ENCODE measurements at regions not wholly inside any gene's neighbourhood (a gene's known extent, or its start where the extent isn't known, plus 50 kb on each side); places are given as distances from the start of the nearest gene placed in this dataset.

GRCh38 chr11:81579339-81579738, 1154.3 kb downstream of the FAM181B start:
- no CpG with 5 or more reads among the region's 2 CpGs for WGBS, 2 donors (ENCODE audit: extremely low coverage in 2 of 2, insufficient read length in 2 of 2, insufficient replicate concordance in 1 of 2)
- no peak overlapping the region for H3K14ac ChIP-seq (ENCODE audit: low read length)

GRCh38 chr11:81578571-81578970, 1155.1 kb downstream of the FAM181B start:
- Histone ChIP-seq H3K27ac (replicated peaks; ENCODE audit: low read length) (no peak overlapping the region), H3K14ac (ENCODE audit: low read length) (no peak overlapping the region), H2BK120ac (ENCODE audit: low read depth, low read length) (no peak overlapping the region), H3K27me3 (ENCODE audit: control insufficient read depth in 3 of 3, insufficient read depth in 3 of 3, low read depth in 1 of 3, low read length in 3 of 3) (no peaks in the 10 kb centered on the region), H4K91ac (ENCODE audit: low read depth, low read length, poor library complexity) (no peak overlapping the region), H2AFZ (ENCODE audit: low read length) (no peak overlapping the region), H4K8ac (ENCODE audit: low read depth, low read length) (no peak overlapping the region), H2BK5ac (ENCODE audit: low read length) (no peak overlapping the region), H3K9me3 (replicated peaks in 1 of 2; ENCODE audit: control insufficient read depth in 2 of 2, insufficient read depth in 1 of 2, low read depth in 1 of 2, low read length in 2 of 2) (no peaks in the 10 kb centered on the region), H3K79me1 (ENCODE audit: low read depth, low read length) (no peaks in the 10 kb centered on the region), H3K4me2 (ENCODE audit: insufficient read depth, low read length, poor library complexity, severe bottlenecking) (no peak overlapping the region), H3K18ac (ENCODE audit: low read length) (no peak overlapping the region), H3K4ac (ENCODE audit: low read length) (no peak overlapping the region), H3K4me3 (ENCODE audit: low read length in 2 of 2) (no peak overlapping the region), H3K4me1 (ENCODE audit: control insufficient read depth in 2 of 2, insufficient read depth in 1 of 2, low read depth in 1 of 2, low read length in 2 of 2) (no peaks in the 10 kb centered on the region), H2BK15ac (ENCODE audit: low read length) (no peak overlapping the region), H3K36me3 (replicated peaks in 1 of 2; ENCODE audit: control insufficient read depth in 2 of 2, insufficient read depth in 2 of 2, low read length in 2 of 2) (no peaks in the 10 kb centered on the region), H3K9ac (ENCODE audit: low read depth, low read length, poor library complexity) (no peak overlapping the region), H2AK5ac (ENCODE audit: low read depth, low read length) (no peak overlapping the region), H2BK12ac (ENCODE audit: low read length) (no peak overlapping the region), H3K23ac (ENCODE audit: low read depth, low read length, poor library complexity) (no peak overlapping the region)
- no CpG with 5 or more reads among the region's 4 CpGs for WGBS, 2 donors (ENCODE audit: extremely low coverage in 2 of 2, insufficient read length in 2 of 2, insufficient replicate concordance in 1 of 2)
- DNase-seq (ENCODE audit: low spot score) = no peak

More at GRCh38 chr11:81579339-81579738, 1154.3 kb downstream of the FAM181B start:
- H3K9ac ChIP-seq (ENCODE audit: low read depth, low read length, poor library complexity) = no peak overlapping the region
- H4K8ac ChIP-seq (ENCODE audit: low read depth, low read length) = no peak overlapping the region
- H2BK5ac ChIP-seq (ENCODE audit: low read length) = no peak overlapping the region
- no peak overlapping the region for H3K4ac ChIP-seq (ENCODE audit: low read length)
- H3K4me3 ChIP-seq (ENCODE audit: low read length in 2 of 2) = no peak overlapping the region
- H3K18ac ChIP-seq (ENCODE audit: low read length) = no peak overlapping the region
- H3K4me2 ChIP-seq (ENCODE audit: insufficient read depth, low read length, poor library complexity, severe bottlenecking) = no peak overlapping the region
- no peak overlapping the region for H4K91ac ChIP-seq (ENCODE audit: low read depth, low read length, poor library complexity)
- H3K9me3 ChIP-seq (replicated peaks in 1 of 2; ENCODE audit: control insufficient read depth in 2 of 2, insufficient read depth in 1 of 2, low read depth in 1 of 2, low read length in 2 of 2) = no peaks in the 10 kb centered on the region
- no peak overlapping the region for H2AFZ ChIP-seq (ENCODE audit: low read length)
- H3K36me3 ChIP-seq (replicated peaks in 1 of 2; ENCODE audit: control insufficient read depth in 2 of 2, insufficient read depth in 2 of 2, low read length in 2 of 2) = no peaks in the 10 kb centered on the region
- DNase-seq (ENCODE audit: low spot score) = no peak
- no peaks in the 10 kb centered on the region for H3K27me3 ChIP-seq (ENCODE audit: control insufficient read depth in 3 of 3, insufficient read depth in 3 of 3, low read depth in 1 of 3, low read length in 3 of 3)
- H3K27ac ChIP-seq (replicated peaks; ENCODE audit: low read length) = no peak overlapping the region
- no peak overlapping the region for H2BK15ac ChIP-seq (ENCODE audit: low read length)
- H2AK5ac ChIP-seq (ENCODE audit: low read depth, low read length) = no peak overlapping the region
- no peak overlapping the region for H2BK12ac ChIP-seq (ENCODE audit: low read length)
- no peak overlapping the region for H3K23ac ChIP-seq (ENCODE audit: low read depth, low read length, poor library complexity)
- H3K79me1 ChIP-seq (ENCODE audit: low read depth, low read length) = no peaks in the 10 kb centered on the region
- H3K4me1 ChIP-seq (ENCODE audit: control insufficient read depth in 2 of 2, insufficient read depth in 1 of 2, low read depth in 1 of 2, low read length in 2 of 2) = no peaks in the 10 kb centered on the region
- no peak overlapping the region for H2BK120ac ChIP-seq (ENCODE audit: low read depth, low read length)

GRCh38 chr11:81574301-81574700, 1159.4 kb downstream of the FAM181B start:
- H3K9ac ChIP-seq (ENCODE audit: low read depth, low read length, poor library complexity) = no peak overlapping the region
- H2BK12ac ChIP-seq (ENCODE audit: low read length) = no peak overlapping the region
- H3K79me1 ChIP-seq (ENCODE audit: low read depth, low read length) = no peaks in the 10 kb centered on the region
- no peaks in the 10 kb centered on the region for H3K36me3 ChIP-seq (replicated peaks in 1 of 2; ENCODE audit: control insufficient read depth in 2 of 2, insufficient read depth in 2 of 2, low read length in 2 of 2)
- no peak overlapping the region for H4K8ac ChIP-seq (ENCODE audit: low read depth, low read length)
- no peak overlapping the region for H3K18ac ChIP-seq (ENCODE audit: low read length)
- H3K27me3 ChIP-seq (ENCODE audit: control insufficient read depth in 3 of 3, insufficient read depth in 3 of 3, low read depth in 1 of 3, low read length in 3 of 3) = no peaks in the 10 kb centered on the region
- H2BK120ac ChIP-seq (ENCODE audit: low read depth, low read length) = no peak overlapping the region
- H3K9me3 ChIP-seq (replicated peaks in 1 of 2; ENCODE audit: control insufficient read depth in 2 of 2, insufficient read depth in 1 of 2, low read depth in 1 of 2, low read length in 2 of 2) = no peaks in the 10 kb centered on the region
- no peaks in the 10 kb centered on the region for H3K4me1 ChIP-seq (ENCODE audit: control insufficient read depth in 2 of 2, insufficient read depth in 1 of 2, low read depth in 1 of 2, low read length in 2 of 2)
- H3K27ac ChIP-seq (replicated peaks; ENCODE audit: low read length) = no peak overlapping the region
- H2BK15ac ChIP-seq (ENCODE audit: low read length) = no peak overlapping the region
- no peak overlapping the region for H2BK5ac ChIP-seq (ENCODE audit: low read length)
- H3K14ac ChIP-seq (ENCODE audit: low read length) = no peak overlapping the region
- no peak overlapping the region for H3K4me3 ChIP-seq (ENCODE audit: low read length in 2 of 2)
- no peak overlapping the region for H3K4me2 ChIP-seq (ENCODE audit: insufficient read depth, low read length, poor library complexity, severe bottlenecking)
- H3K23ac ChIP-seq (ENCODE audit: low read depth, low read length, poor library complexity) = no peak overlapping the region
- H2AK5ac ChIP-seq (ENCODE audit: low read depth, low read length) = no peak overlapping the region
- H3K4ac ChIP-seq (ENCODE audit: low read length) = no peak overlapping the region
- WGBS, 2 donors (ENCODE audit: extremely low coverage in 2 of 2, insufficient read length in 2 of 2, insufficient replicate concordance in 1 of 2) = no CpG with 5 or more reads among the region's 2 CpGs
- H4K91ac ChIP-seq (ENCODE audit: low read depth, low read length, poor library complexity) = no peak overlapping the region
- no peak for DNase-seq (ENCODE audit: low spot score)
- no peak overlapping the region for H2AFZ ChIP-seq (ENCODE audit: low read length)

- Histone ChIP-seq H2BK12ac (ENCODE audit: low read length) (no peak overlapping the region), H3K4me1 (ENCODE audit: control insufficient read depth in 2 of 2, insufficient read depth in 1 of 2, low read depth in 1 of 2, low read length in 2 of 2) (no peaks in the 10 kb centered on the region), H3K4me3 (ENCODE audit: low read length in 2 of 2) (no peak overlapping the region), H3K4me2 (ENCODE audit: insufficient read depth, low read length, poor library complexity, severe bottlenecking) (no peak overlapping the region), H2BK15ac (ENCODE audit: low read length) (no peak overlapping the region), H3K9me3 (replicated peaks in 1 of 2; ENCODE audit: control insufficient read depth in 2 of 2, insufficient read depth in 1 of 2, low read depth in 1 of 2, low read length in 2 of 2) (no peaks in the 10 kb centered on the region), H3K18ac (ENCODE audit: low read length) (no peak overlapping the region), H3K27me3 (ENCODE audit: control insufficient read depth in 3 of 3, insufficient read depth in 3 of 3, low read depth in 1 of 3, low read length in 3 of 3) (no peaks in the 10 kb centered on the region), H4K91ac (ENCODE audit: low read depth, low read length, poor library complexity) (no peak overlapping the region), H2BK5ac (ENCODE audit: low read length) (no peak overlapping the region), H3K4ac (ENCODE audit: low read length) (no peak overlapping the region), H3K36me3 (replicated peaks in 1 of 2; ENCODE audit: control insufficient read depth in 2 of 2, insufficient read depth in 2 of 2, low read length in 2 of 2) (no peaks in the 10 kb centered on the region), H3K14ac (ENCODE audit: low read length) (no peak overlapping the region), H2AK5ac (ENCODE audit: low read depth, low read length) (no peak overlapping the region), H3K9ac (ENCODE audit: low read depth, low read length, poor library complexity) (no peak overlapping the region), H2AFZ (ENCODE audit: low read length) (no peak overlapping the region), H3K27ac (replicated peaks; ENCODE audit: low read length) (no peak overlapping the region), H4K8ac (ENCODE audit: low read depth, low read length) (no peak overlapping the region), H2BK120ac (ENCODE audit: low read depth, low read length) (no peak overlapping the region), H3K23ac (ENCODE audit: low read depth, low read length, poor library complexity) (no peak overlapping the region), H3K79me1 (ENCODE audit: low read depth, low read length) (no peaks in the 10 kb centered on the region)
- DNase-seq (ENCODE audit: low spot score) = no peak
- WGBS, 2 donors (ENCODE audit: extremely low coverage in 2 of 2, insufficient read length in 2 of 2, insufficient replicate concordance in 1 of 2) = no CpG with 5 or more reads among the region's 1 CpG
These were observed 1160.3 kb downstream of the FAM181B start for GRCh38 chr11:81573367-81573766.
